ENCODE measurements at regions not wholly inside any gene's neighbourhood (a gene's known extent, or its start where the extent isn't known, plus 50 kb on each side); places are given as distances from the start of the nearest gene placed in this dataset.

- TF ChIP-seq CTCF (IDR thresholded peaks at IDR 0.05) = no peak
Observed at GRCh38 chr16:73230651-73231050, 182.7 kb upstream of the ZFHX3 start.

GRCh38 chr16:73228649-73229048 lies 180.7 kb upstream of the ZFHX3 start:
- TF ChIP-seq CTCF (IDR thresholded peaks at IDR 0.05) = no peak

- no peak for TF ChIP-seq CTCF (IDR thresholded peaks at IDR 0.05)
Observed at GRCh38 chr16:73226675-73227074, 178.7 kb upstream of the ZFHX3 start.

- TF ChIP-seq CTCF (IDR thresholded peaks at IDR 0.05) = no peak
Observed at GRCh38 chr16:73225983-73226382, 178.1 kb upstream of the ZFHX3 start.

GRCh38 chr16:73220836-73221235 lies 172.9 kb upstream of the ZFHX3 start:
- no peak for TF ChIP-seq CTCF (IDR thresholded peaks at IDR 0.05)

- TF ChIP-seq CTCF (IDR thresholded peaks at IDR 0.05) = no peak
Observed at GRCh38 chr16:73219176-73219575, 171.2 kb upstream of the ZFHX3 start.

GRCh38 chr16:73217654-73218053 lies 169.7 kb upstream of the ZFHX3 start:
- TF ChIP-seq CTCF (IDR thresholded peaks at IDR 0.05) = no peak

- TF ChIP-seq CTCF (IDR thresholded peaks at IDR 0.05) = no peak
Observed at GRCh38 chr16:73216932-73217331, 169.0 kb upstream of the ZFHX3 start.

All from LNCAP (cell line).